MM.1S (cell line): ENCODE measurements at regions not wholly inside any gene's neighbourhood (a gene's known extent, or its start where the extent isn't known, plus 50 kb on each side); places are given as distances from the start of the nearest gene placed in this dataset.

Experiments used
- CTCF ChIP-seq: fragments of 300-600 bp; sonication (generic); IDR thresholded peaks from 2 replicates; pipeline ENCODE4 v1.5.1; 2016; ENCODE audit warnings: antibody characterized with exemption, low read length, mixed read lengths
- EZH2 ChIP-seq: fragments of 300-600 bp; sonication (generic); optimal IDR thresholded peaks from 2 replicates; pipeline ENCODE3; 2017; ENCODE audit warnings: low read depth, mild to moderate bottlenecking, antibody characterized with exemption, low read length, mixed read lengths
- EZH2phosphoT487 ChIP-seq: fragments of 300-600 bp; sonication (generic); IDR thresholded peaks from 2 replicates; pipeline ENCODE4 v1.6.1; 2018; ENCODE audit warnings: antibody characterized with exemption, low read length

GRCh38 chr12:93229494-93230325 is 148.0 kb upstream of the NUDT4 start:
- no peak for TF ChIP-seq CTCF
- no peak for TF ChIP-seq EZH2phosphoT487
- TF ChIP-seq EZH2, result no peak
